Endodermal cell (in vitro differentiated cells): ENCODE measurements at regions not wholly inside any gene's neighbourhood (a gene's known extent, or its start where the extent isn't known, plus 50 kb on each side); places are given as distances from the start of the nearest gene placed in this dataset.

Experiments
- DNase-seq: peaks from one replicate; pipeline ENCODE4 v3.0.0-alpha.2; 2017
- H3K27ac ChIP-seq: 2 replicates; pipeline ENCODE4 v1.5.1; 2013; ENCODE audit warnings: mild to moderate bottlenecking, low read depth, low read length, moderate library complexity
- H3K27me3 ChIP-seq: 2 replicates; pipeline ENCODE4 v1.6.1; 2013; ENCODE audit warnings: mild to moderate bottlenecking, low read length, moderate library complexity; ENCODE audit not compliant: insufficient read depth, control insufficient read depth, poor library complexity, severe bottlenecking
- H3K36me3 ChIP-seq: 2 replicates; pipeline ENCODE4 v1.7.0; 2013; ENCODE audit warnings: mild to moderate bottlenecking, low read length, moderate library complexity; ENCODE audit not compliant: control insufficient read depth, insufficient read depth
- H3K4me1 ChIP-seq: one replicate; pipeline ENCODE4 v1.7.0; 2013; ENCODE audit warnings: low read length; ENCODE audit not compliant: control insufficient read depth, insufficient read depth
- H3K4me3 ChIP-seq: 2 replicates; pipeline ENCODE4 v1.5.1; 2013; ENCODE audit warnings: mild to moderate bottlenecking, low read length, moderate library complexity
- H3K9ac ChIP-seq: 2 replicates; pipeline ENCODE4 v1.6.1; 2013; ENCODE audit warnings: mild to moderate bottlenecking, low read length, moderate library complexity; ENCODE audit not compliant: poor library complexity, severe bottlenecking; ENCODE audit errors: extremely low read depth
- H3K9me3 ChIP-seq: 2 replicates; pipeline ENCODE4 v1.6.1; 2013; ENCODE audit warnings: mild to moderate bottlenecking, low read length, moderate library complexity; ENCODE audit not compliant: control insufficient read depth
- H3K27ac Mint-ChIP-seq: 2 replicates; pipeline ENCODE4 v1.8.0; 2020; ENCODE audit warnings: mixed read lengths
- H3K27me3 Mint-ChIP-seq: 2 replicates; pipeline ENCODE4 v1.8.0; 2021; ENCODE audit warnings: mild to moderate bottlenecking, mixed read lengths; ENCODE audit not compliant: insufficient read depth
- H3K36me3 Mint-ChIP-seq: 2 replicates; pipeline ENCODE4 v1.8.0; 2020; ENCODE audit warnings: low read depth, mixed read lengths
- H3K4me1 Mint-ChIP-seq: 2 replicates; pipeline ENCODE4 v1.8.0; 2020; ENCODE audit warnings: mixed read lengths
- H3K4me3 Mint-ChIP-seq: 2 replicates; pipeline ENCODE4 v1.8.0; 2020; ENCODE audit warnings: mild to moderate bottlenecking, moderate library complexity, mixed read lengths
- H3K9me3 Mint-ChIP-seq: 2 replicates; pipeline ENCODE4 v1.8.0; 2020; ENCODE audit warnings: mild to moderate bottlenecking, mixed read lengths
- CTCF ChIP-seq: fragments of 200-600 bp; sonication (generic); conservative IDR thresholded peaks from 2 replicates; pipeline ENCODE4 v1.5.0; 2021; ENCODE audit warnings: antibody characterized with exemption, mild to moderate bottlenecking
- WGBS, 2 experiments: methylation state at CpG; one replicate each; pipeline versions ENCODE4 v1.1.5 to v1.1.7; 2013; ENCODE audit warnings: missing lambda C conversion rate in 2 of 2, mixed read lengths in 1 of 2; ENCODE audit not compliant: insufficient coverage in 1 of 2, insufficient read length in 1 of 2; 5-methylcytosine and 5-hydroxymethylcytosine counted together

- 95% methylated on average over 2 of the region's 2 CpGs; no CpG with 5 or more reads in 1 of the 2 experiments for WGBS, 2 experiments
- Histone ChIP-seq H3K4me1 (no peaks in the 10 kb centered on the region), H3K27ac (no peak overlapping the region), H3K9ac (no peak overlapping the region), H3K36me3 (no peaks in the 10 kb centered on the region), H3K27me3 (no peaks in the 10 kb centered on the region), H3K9me3 (peaks cover 8% of the 10 kb centered on the region), H3K4me3 (no peak overlapping the region)
- TF ChIP-seq CTCF: no peak
- no peak overlapping the region for H3K27ac Mint-ChIP-seq
- no peaks in the 10 kb centered on the region for H3K36me3 Mint-ChIP-seq
- no peaks in the 10 kb centered on the region for H3K4me1 Mint-ChIP-seq
- no peak for DNase-seq
- H3K9me3 Mint-ChIP-seq: peaks cover 5% of the 10 kb centered on the region
- no peaks in the 10 kb centered on the region for H3K27me3 Mint-ChIP-seq
- no peak overlapping the region for H3K4me3 Mint-ChIP-seq
Observed at GRCh38 chr10:29776246-29776645, 141.5 kb upstream of the SVIL start.

DNA sequence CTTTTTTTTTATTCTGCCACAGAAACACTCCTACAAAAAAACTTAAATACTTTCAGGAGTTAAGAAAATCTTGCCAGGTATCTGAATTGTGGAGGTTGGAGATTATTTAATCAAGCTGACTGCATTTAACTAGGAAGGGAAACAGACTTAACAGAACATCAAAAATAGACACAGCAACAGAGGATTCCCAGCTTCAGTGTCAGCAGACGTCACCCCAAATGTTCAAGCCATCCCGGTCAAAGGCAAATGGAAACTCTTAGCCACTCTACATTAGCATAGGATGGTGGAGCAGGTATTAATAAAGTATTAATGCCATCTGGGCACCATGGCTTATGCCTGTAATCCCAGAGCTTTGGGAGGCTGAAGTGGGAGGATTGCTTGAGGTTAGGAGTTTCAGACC lies 139.7 kb upstream of the SVIL start:
- TF ChIP-seq CTCF: no peak
- Mint-ChIP-seq H3K9me3 (peaks cover 7% of the 10 kb centered on the region), H3K4me1 (no peaks in the 10 kb centered on the region), H3K4me3 (no peak overlapping the region), H3K27me3 (peaks cover 2% of the 10 kb centered on the region), H3K36me3 (no peaks in the 10 kb centered on the region), H3K27ac (no peak overlapping the region)
- no peaks in the 10 kb centered on the region for H3K4me1 ChIP-seq
- 90% methylated on average over 2 of the region's 2 CpGs; no CpG with 5 or more reads in 1 of the 2 experiments for WGBS, 2 experiments
- no peak overlapping the region for H3K27ac ChIP-seq
- no peaks in the 10 kb centered on the region for H3K36me3 ChIP-seq
- no peak overlapping the region for H3K9ac ChIP-seq
- H3K9me3 ChIP-seq: peaks cover 8% of the 10 kb centered on the region
- DNase-seq: no peak
- H3K27me3 ChIP-seq: no peaks in the 10 kb centered on the region
- H3K4me3 ChIP-seq: no peak overlapping the region

- H3K4me1 ChIP-seq: no peaks in the 10 kb centered on the region
- Mint-ChIP-seq H3K4me3 (no peak overlapping the region), H3K4me1 (no peaks in the 10 kb centered on the region), H3K9me3 (peaks cover 7% of the 10 kb centered on the region), H3K27me3 (peaks cover 2% of the 10 kb centered on the region), H3K36me3 (no peaks in the 10 kb centered on the region), H3K27ac (no peak overlapping the region)
- H3K36me3 ChIP-seq: no peaks in the 10 kb centered on the region
- no peaks in the 10 kb centered on the region for H3K27me3 ChIP-seq
- 88 to 100% methylated on average over 1 of the region's 1 CpG for WGBS, 2 experiments
- no peak for DNase-seq
- no peak overlapping the region for H3K9ac ChIP-seq
- H3K27ac ChIP-seq: no peak overlapping the region
- H3K4me3 ChIP-seq: no peak overlapping the region
- peaks cover 8% of the 10 kb centered on the region for H3K9me3 ChIP-seq
- no peak for TF ChIP-seq CTCF
Observed at GRCh38 chr10:29773675-29774091, 138.9 kb upstream of the SVIL start.
